Breast epithelium (tissue), 3 donors: ENCODE measurements at regions not wholly inside any gene's neighbourhood (a gene's known extent, or its start where the extent isn't known, plus 50 kb on each side); places are given as distances from the start of the nearest gene placed in this dataset.

ENCODE experiments used
- POLR2A ChIP-seq: fragments of 450-650 bp; IDR thresholded peaks from one replicate; pipeline ENCODE4 v1.6.1; 2016; ENCODE audit warnings: antibody characterized with exemption, mild to moderate bottlenecking, moderate library complexity
- TF ChIP-seq, protein P1 (sequence below), 3 donors: fragments of 450-650 bp; IDR thresholded peaks; one replicate each; pipeline ENCODE4 v1.5.1; 2016 to 2017; ENCODE audit warnings: antibody characterized with exemption in 3 of 3, mild to moderate bottlenecking in 3 of 3, moderate library complexity in 3 of 3

DNA sequence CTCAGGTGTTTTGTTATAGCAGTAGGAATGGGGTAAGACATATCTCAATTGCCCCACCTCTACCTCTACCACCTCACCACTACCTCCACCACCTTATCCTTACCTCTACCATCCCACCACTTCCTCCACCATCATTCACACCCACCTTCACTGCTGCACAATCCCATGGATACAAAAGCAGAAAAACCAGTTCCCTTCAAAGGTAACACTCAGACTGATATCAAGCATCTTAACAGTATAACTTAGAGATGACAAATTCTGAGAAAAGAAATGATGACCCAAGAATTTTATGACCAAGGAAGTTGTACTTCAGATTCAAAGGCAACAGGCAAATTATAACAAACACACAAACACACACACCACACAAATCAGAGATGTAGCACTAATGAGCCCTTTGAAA is 189.4 kb downstream of the NUAK1 start:
- TF ChIP-seq, protein P1, sequence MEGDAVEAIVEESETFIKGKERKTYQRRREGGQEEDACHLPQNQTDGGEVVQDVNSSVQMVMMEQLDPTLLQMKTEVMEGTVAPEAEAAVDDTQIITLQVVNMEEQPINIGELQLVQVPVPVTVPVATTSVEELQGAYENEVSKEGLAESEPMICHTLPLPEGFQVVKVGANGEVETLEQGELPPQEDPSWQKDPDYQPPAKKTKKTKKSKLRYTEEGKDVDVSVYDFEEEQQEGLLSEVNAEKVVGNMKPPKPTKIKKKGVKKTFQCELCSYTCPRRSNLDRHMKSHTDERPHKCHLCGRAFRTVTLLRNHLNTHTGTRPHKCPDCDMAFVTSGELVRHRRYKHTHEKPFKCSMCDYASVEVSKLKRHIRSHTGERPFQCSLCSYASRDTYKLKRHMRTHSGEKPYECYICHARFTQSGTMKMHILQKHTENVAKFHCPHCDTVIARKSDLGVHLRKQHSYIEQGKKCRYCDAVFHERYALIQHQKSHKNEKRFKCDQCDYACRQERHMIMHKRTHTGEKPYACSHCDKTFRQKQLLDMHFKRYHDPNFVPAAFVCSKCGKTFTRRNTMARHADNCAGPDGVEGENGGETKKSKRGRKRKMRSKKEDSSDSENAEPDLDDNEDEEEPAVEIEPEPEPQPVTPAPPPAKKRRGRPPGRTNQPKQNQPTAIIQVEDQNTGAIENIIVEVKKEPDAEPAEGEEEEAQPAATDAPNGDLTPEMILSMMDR (IDR thresholded peaks at IDR 0.05): no peak
- TF ChIP-seq POLR2A: no peak
